SH-SY5Y (cell line): ENCODE measurements at regions not wholly inside any gene's neighbourhood (a gene's known extent, or its start where the extent isn't known, plus 50 kb on each side); places are given as distances from the start of the nearest gene placed in this dataset.

Source experiments
- GATA2 ChIP-seq: IDR thresholded peaks from 2 replicates; pipeline ENCODE4 v1.6.1; 2011; ENCODE audit warnings: mild to moderate bottlenecking, low read depth, low read length
- GATA3 ChIP-seq: IDR thresholded peaks from 2 replicates; pipeline ENCODE4 v1.6.1; 2011; ENCODE audit warnings: low read depth, mild to moderate bottlenecking, low read length, moderate library complexity

GRCh38 chr1:177451191-177451590 is 280.4 kb downstream of the BRINP2 start:
- TF ChIP-seq GATA3, result no peak
- TF ChIP-seq GATA2, result no peak

- TF ChIP-seq GATA3 (no peak), GATA2 (no peak)
Observed at GRCh38 chr1:177448652-177449357, 278.0 kb downstream of the BRINP2 start.

- TF ChIP-seq GATA2 (no peak), GATA3 (no peak)
Observed at GRCh38 chr1:177448036-177448615, 277.4 kb downstream of the BRINP2 start.

GRCh38 chr1:177444997-177445746 is 274.4 kb downstream of the BRINP2 start:
- TF ChIP-seq GATA3 (no peak), GATA2 (no peak)

GRCh38 chr1:177443003-177443402 is 272.2 kb downstream of the BRINP2 start:
- TF ChIP-seq GATA2 (no peak), GATA3 (no peak)

- TF ChIP-seq GATA2, result no peak
- TF ChIP-seq GATA3, result no peak
Observed at GRCh38 chr1:177442584-177442983, 271.8 kb downstream of the BRINP2 start.

- no peak for TF ChIP-seq GATA3
- TF ChIP-seq GATA2, result no peak
Observed at GRCh38 chr1:177441281-177441680, 270.5 kb downstream of the BRINP2 start.

- TF ChIP-seq GATA3, result no peak
- TF ChIP-seq GATA2, result no peak
Observed at GRCh38 chr1:177440821-177441220, 270.1 kb downstream of the BRINP2 start.

- TF ChIP-seq GATA3 (no peak), GATA2 (no peak)
Observed at GRCh38 chr1:177439301-177439700, 268.5 kb downstream of the BRINP2 start.

- no peak for TF ChIP-seq GATA2
- TF ChIP-seq GATA3, result no peak
Observed at GRCh38 chr1:177435364-177435763, 264.6 kb downstream of the BRINP2 start.

GRCh38 chr1:177432897-177433296 is 262.1 kb downstream of the BRINP2 start:
- no peak for TF ChIP-seq GATA2
- TF ChIP-seq GATA3, result no peak

GRCh38 chr1:177431123-177431522 is 260.4 kb downstream of the BRINP2 start:
- TF ChIP-seq GATA3 (no peak), GATA2 (no peak)

GRCh38 chr1:177429234-177429633 is 258.5 kb downstream of the BRINP2 start:
- TF ChIP-seq GATA3 (no peak), GATA2 (no peak)

GRCh38 chr1:177427811-177428210 is 257.1 kb downstream of the BRINP2 start:
- TF ChIP-seq GATA3 (no peak), GATA2 (no peak)

GRCh38 chr1:177426497-177426896 is 255.7 kb downstream of the BRINP2 start:
- TF ChIP-seq GATA3, result no peak
